Activated CD4-positive, alpha-beta T cell treated with anti-CD3 and anti-CD28 coated beads, Interleukin-2, amount 10 ng/mL, durations not matched to agents 7 days and 5 days (primary cell): ENCODE measurements at regions not wholly inside any gene's neighbourhood (a gene's known extent, or its start where the extent isn't known, plus 50 kb on each side); places are given as distances from the start of the nearest gene placed in this dataset.

Source experiments
- CTCF ChIA-PET: fragments of 350-600 bp; sonication (Branson Sonifier 250); formaldehyde crosslinking; loops from one replicate; lab custom pipeline; 2021; ENCODE audit warnings: antibody characterized with exemption; lab: Charles Lee
- POLR2A ChIA-PET: fragments of 350-600 bp; sonication (Branson Sonifier 250); formaldehyde crosslinking; loops from one replicate; lab custom pipeline; 2021; ENCODE audit warnings: antibody characterized with exemption; lab: Charles Lee
- DNase-seq: peaks from one replicate; pipeline ENCODE4 v3.0.0-alpha.2; 2020
- H3K27ac Mint-ChIP-seq: one replicate; pipeline ENCODE4 v1.8.0; 2021; ENCODE audit warnings: mild to moderate bottlenecking, moderate library complexity, mixed read lengths
- H3K27me3 Mint-ChIP-seq: one replicate; pipeline ENCODE4 v1.8.0; 2021; ENCODE audit warnings: mixed read lengths
- H3K36me3 Mint-ChIP-seq: one replicate; pipeline ENCODE4 v1.8.0; 2021; ENCODE audit warnings: low read depth, mixed read lengths
- H3K4me1 Mint-ChIP-seq: one replicate; pipeline ENCODE4 v1.8.0; 2021; ENCODE audit warnings: mixed read lengths
- H3K4me3 Mint-ChIP-seq: one replicate; pipeline ENCODE4 v1.8.0; 2021; ENCODE audit warnings: mild to moderate bottlenecking, moderate library complexity, mixed read lengths
- H3K9me3 Mint-ChIP-seq: one replicate; pipeline ENCODE4 v1.8.0; 2021; ENCODE audit warnings: mixed read lengths

- Mint-ChIP-seq H3K27ac (no peak overlapping the region), H3K27me3 (no peaks in the 10 kb centered on the region), H3K36me3 (no peaks in the 10 kb centered on the region), H3K9me3 (no peaks in the 10 kb centered on the region), H3K4me1 (no peaks in the 10 kb centered on the region), H3K4me3 (no peak overlapping the region)
- POLR2A ChIA-PET: no interaction called here
- no peak for DNase-seq
- CTCF ChIA-PET: interaction anchor here (1.0 kb wide), 1 partner anchor 18 kb away, joined by 4 read pairs; no protein-coding TSS in a partner anchor
These were observed 405.6 kb downstream of the NDFIP2 start for GRCh38 chr13:79886601-79887000.

- no peak for DNase-seq
- CTCF ChIA-PET: no interaction called here
- POLR2A ChIA-PET: no interaction called here
- no peaks in the 10 kb centered on the region for H3K4me1 Mint-ChIP-seq
- no peak overlapping the region for H3K4me3 Mint-ChIP-seq
- H3K9me3 Mint-ChIP-seq: no peaks in the 10 kb centered on the region
- H3K27ac Mint-ChIP-seq: no peak overlapping the region
- no peaks in the 10 kb centered on the region for H3K36me3 Mint-ChIP-seq
- no peaks in the 10 kb centered on the region for H3K27me3 Mint-ChIP-seq
These were observed 403.9 kb downstream of the NDFIP2 start for GRCh38 chr13:79884890-79885289.

- Mint-ChIP-seq H3K4me3 (no peak overlapping the region), H3K4me1 (no peaks in the 10 kb centered on the region), H3K9me3 (no peaks in the 10 kb centered on the region), H3K27me3 (no peaks in the 10 kb centered on the region), H3K27ac (no peak overlapping the region), H3K36me3 (no peaks in the 10 kb centered on the region)
- ChIA-PET POLR2A (no interaction called here), CTCF (no interaction called here)
- DNase-seq: no peak
These were observed 402.3 kb downstream of the NDFIP2 start for GRCh38 chr13:79883216-79883615.

DNA sequence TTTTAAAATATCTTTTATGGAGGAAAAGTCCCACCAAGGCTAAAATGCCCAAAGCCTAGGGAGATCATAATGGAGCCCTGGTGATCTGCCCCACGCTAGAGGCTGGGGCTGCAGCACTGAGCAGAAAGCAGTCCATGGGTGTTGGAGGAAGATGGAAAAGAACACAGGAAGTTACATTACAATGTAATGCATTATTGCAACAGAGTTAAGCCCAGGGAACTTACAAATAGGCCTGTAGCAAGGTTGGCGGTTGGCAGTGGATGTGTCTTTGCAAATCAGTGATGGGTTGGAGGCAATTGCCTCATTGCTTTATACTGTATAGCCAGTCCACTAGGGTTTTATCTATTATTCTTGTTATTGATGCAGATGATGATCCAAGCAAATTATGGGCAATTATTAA lies 399.9 kb downstream of the NDFIP2 start:
- DNase-seq: no peak
- POLR2A ChIA-PET: no interaction called here
- Mint-ChIP-seq H3K27me3 (no peaks in the 10 kb centered on the region), H3K4me3 (no peak overlapping the region), H3K4me1 (no peaks in the 10 kb centered on the region), H3K9me3 (no peaks in the 10 kb centered on the region), H3K36me3 (no peaks in the 10 kb centered on the region), H3K27ac (no peak overlapping the region)
- CTCF ChIA-PET: no interaction called here

- Mint-ChIP-seq H3K27ac (no peak overlapping the region), H3K27me3 (no peaks in the 10 kb centered on the region), H3K36me3 (no peaks in the 10 kb centered on the region), H3K4me1 (no peaks in the 10 kb centered on the region), H3K4me3 (no peak overlapping the region), H3K9me3 (no peaks in the 10 kb centered on the region)
- ChIA-PET CTCF (interaction anchor here (1.0 kb wide), 1 partner anchor 9 kb away, joined by 3 read pairs; no protein-coding TSS in a partner anchor), POLR2A (no interaction called here)
- DNase-seq: no peak
These were observed 393.7 kb downstream of the NDFIP2 start for GRCh38 chr13:79874396-79875360.

- POLR2A ChIA-PET: no interaction called here
- Mint-ChIP-seq H3K36me3 (no peaks in the 10 kb centered on the region), H3K27me3 (no peaks in the 10 kb centered on the region), H3K4me3 (no peak overlapping the region), H3K27ac (no peak overlapping the region), H3K4me1 (no peaks in the 10 kb centered on the region), H3K9me3 (no peaks in the 10 kb centered on the region)
- CTCF ChIA-PET: no interaction called here
- no peak for DNase-seq
These were observed 390.6 kb downstream of the NDFIP2 start for GRCh38 chr13:79871594-79871993.

- H3K9me3 Mint-ChIP-seq: no peaks in the 10 kb centered on the region
- no peaks in the 10 kb centered on the region for H3K27me3 Mint-ChIP-seq
- ChIA-PET CTCF (no interaction called here), POLR2A (no interaction called here)
- no peaks in the 10 kb centered on the region for H3K36me3 Mint-ChIP-seq
- DNase-seq: no peak
- no peaks in the 10 kb centered on the region for H3K4me1 Mint-ChIP-seq
- no peak overlapping the region for H3K27ac Mint-ChIP-seq
- no peak overlapping the region for H3K4me3 Mint-ChIP-seq
These were observed 389.8 kb downstream of the NDFIP2 start for GRCh38 chr13:79870766-79871165.

DNA sequence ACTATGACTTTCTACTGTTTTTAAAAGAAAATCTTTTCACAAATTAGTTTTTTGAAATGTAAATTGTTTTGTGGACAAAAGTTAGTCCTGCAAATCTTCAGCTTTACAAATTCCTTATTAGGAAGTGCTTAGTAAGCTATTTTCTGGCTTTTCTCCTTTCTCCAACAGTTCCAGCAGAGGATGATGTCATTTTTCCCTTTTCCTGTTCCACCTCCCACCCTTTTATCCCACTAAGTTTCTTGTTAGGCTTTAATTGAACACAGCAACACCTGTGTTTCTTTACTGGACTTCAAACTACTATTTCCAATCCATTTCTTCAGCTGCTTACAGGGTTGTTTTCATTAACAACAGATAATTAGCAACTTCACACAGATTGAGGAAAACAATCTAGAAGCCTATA lies 389.2 kb downstream of the NDFIP2 start:
- no peak for DNase-seq
- ChIA-PET POLR2A (no interaction called here), CTCF (no interaction called here)
- Mint-ChIP-seq H3K9me3 (no peaks in the 10 kb centered on the region), H3K4me3 (no peak overlapping the region), H3K27ac (no peak overlapping the region), H3K36me3 (no peaks in the 10 kb centered on the region), H3K4me1 (no peaks in the 10 kb centered on the region), H3K27me3 (no peaks in the 10 kb centered on the region)

GRCh38 chr13:79869326-79869725 lies 388.4 kb downstream of the NDFIP2 start:
- Mint-ChIP-seq H3K27ac (no peak overlapping the region), H3K4me1 (no peaks in the 10 kb centered on the region), H3K4me3 (no peak overlapping the region), H3K36me3 (no peaks in the 10 kb centered on the region), H3K9me3 (no peaks in the 10 kb centered on the region), H3K27me3 (no peaks in the 10 kb centered on the region)
- CTCF ChIA-PET: no interaction called here
- POLR2A ChIA-PET: no interaction called here
- no peak for DNase-seq

DNA sequence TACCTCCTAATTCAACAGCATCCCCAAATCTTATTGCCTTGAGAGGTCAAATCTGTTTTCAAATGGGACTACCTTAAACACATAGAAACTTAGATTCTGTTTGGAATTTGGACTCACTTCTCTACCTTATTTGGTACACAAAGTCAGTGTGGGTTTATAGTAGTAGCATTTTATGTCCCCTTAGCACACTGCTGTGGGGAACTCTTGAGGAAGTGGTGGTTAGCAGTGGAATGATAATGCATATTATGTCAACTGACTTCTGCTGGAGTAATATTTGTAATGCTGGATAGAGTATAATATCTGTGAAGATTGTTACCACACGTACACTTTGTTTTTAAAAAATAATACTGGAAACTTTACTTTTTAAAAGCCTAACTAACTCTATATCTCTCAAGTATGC lies 386.3 kb downstream of the NDFIP2 start:
- no peaks in the 10 kb centered on the region for H3K4me1 Mint-ChIP-seq
- no peaks in the 10 kb centered on the region for H3K9me3 Mint-ChIP-seq
- no peaks in the 10 kb centered on the region for H3K27me3 Mint-ChIP-seq
- H3K27ac Mint-ChIP-seq: no peak overlapping the region
- ChIA-PET CTCF (no interaction called here), POLR2A (no interaction called here)
- no peak for DNase-seq
- H3K36me3 Mint-ChIP-seq: no peaks in the 10 kb centered on the region
- no peak overlapping the region for H3K4me3 Mint-ChIP-seq

DNA sequence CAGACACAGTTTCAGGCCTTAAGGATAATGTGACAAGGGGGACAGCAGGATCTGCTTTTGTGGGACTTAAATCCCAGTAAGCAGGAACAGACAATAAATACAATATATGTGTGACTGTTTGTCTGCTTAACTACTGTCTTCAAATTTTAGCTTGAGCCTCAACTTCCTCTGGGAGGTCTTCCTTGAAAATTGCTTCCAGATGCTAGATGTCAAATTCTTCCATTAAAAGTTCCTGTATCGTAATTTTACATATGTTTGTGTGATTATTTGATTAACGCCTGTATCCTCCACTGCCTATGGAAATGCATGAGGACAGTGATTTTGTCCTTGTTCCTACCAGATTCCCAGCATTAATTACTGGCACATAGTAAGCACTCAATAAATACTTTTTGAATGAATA lies 385.5 kb downstream of the NDFIP2 start:
- Mint-ChIP-seq H3K27me3 (no peaks in the 10 kb centered on the region), H3K4me1 (no peaks in the 10 kb centered on the region), H3K27ac (no peak overlapping the region), H3K4me3 (no peak overlapping the region), H3K9me3 (no peaks in the 10 kb centered on the region), H3K36me3 (no peaks in the 10 kb centered on the region)
- no peak for DNase-seq
- ChIA-PET POLR2A (no interaction called here), CTCF (no interaction called here)

DNA sequence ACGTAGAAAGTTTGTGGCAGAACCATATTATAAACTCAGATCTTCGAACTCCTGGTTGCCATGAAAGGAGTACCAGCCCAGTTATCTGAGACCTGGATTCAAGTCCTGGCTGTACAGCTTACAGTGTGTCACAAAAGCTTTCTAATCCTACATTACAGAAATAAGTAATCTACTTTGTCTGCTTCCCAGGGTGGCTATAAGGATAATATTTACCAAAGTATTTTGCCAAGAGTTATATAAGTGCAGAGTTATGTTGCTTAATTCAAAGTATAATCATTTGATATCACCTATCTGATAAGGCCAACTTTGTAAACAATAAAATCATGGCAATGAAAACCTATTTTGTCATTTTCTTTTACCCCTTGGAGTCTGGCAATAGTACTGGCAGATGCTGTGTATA lies 381.6 kb downstream of the NDFIP2 start:
- Mint-ChIP-seq H3K27ac (no peak overlapping the region), H3K4me3 (no peak overlapping the region), H3K4me1 (no peaks in the 10 kb centered on the region), H3K36me3 (no peaks in the 10 kb centered on the region), H3K9me3 (no peaks in the 10 kb centered on the region), H3K27me3 (no peaks in the 10 kb centered on the region)
- CTCF ChIA-PET: no interaction called here
- DNase-seq: no peak
- POLR2A ChIA-PET: no interaction called here

DNA sequence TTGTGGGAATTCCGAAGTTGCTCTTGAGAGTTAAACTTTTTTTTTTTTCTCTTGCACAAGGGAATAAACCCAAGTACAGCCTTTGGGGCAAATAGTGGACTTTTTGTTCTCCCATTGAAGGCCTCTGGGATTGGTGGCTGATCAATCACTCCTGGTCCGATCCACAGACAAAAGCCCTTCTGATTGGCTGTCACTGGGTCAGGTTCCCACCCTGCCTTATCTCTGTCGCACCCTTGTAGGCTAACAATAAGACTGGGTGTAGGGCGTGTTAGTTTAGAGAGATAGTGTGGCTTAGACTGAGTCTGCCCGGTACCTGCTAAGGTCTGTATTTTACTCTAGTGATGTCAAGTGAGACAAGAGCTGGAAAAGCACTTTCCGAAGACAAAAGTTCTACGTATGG lies 380.8 kb downstream of the NDFIP2 start:
- Mint-ChIP-seq H3K36me3 (no peaks in the 10 kb centered on the region), H3K9me3 (no peaks in the 10 kb centered on the region), H3K4me1 (no peaks in the 10 kb centered on the region), H3K4me3 (no peak overlapping the region), H3K27me3 (no peaks in the 10 kb centered on the region), H3K27ac (no peak overlapping the region)
- DNase-seq: no peak
- POLR2A ChIA-PET: no interaction called here
- CTCF ChIA-PET: no interaction called here

DNA sequence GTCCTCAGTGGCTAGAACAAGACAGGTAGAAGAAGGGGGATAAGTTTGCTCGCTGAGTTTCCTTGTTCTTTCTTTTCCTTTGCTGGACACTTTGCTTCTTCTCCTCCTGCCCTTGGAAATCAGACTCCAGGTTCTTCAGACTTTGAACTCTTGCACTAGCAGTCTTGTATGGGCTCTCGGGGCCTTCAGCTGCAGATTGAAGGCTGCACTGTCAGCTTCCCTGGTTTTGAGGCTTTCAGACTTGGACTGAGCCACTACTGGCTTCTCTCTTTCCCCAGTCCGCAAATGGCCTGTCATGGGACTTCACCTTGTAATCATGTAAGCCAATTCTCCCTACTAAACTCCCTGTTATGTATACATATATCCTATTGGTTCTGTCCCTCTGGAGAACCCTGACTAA lies 379.8 kb downstream of the NDFIP2 start:
- ChIA-PET CTCF (no interaction called here), POLR2A (no interaction called here)
- Mint-ChIP-seq H3K4me1 (no peaks in the 10 kb centered on the region), H3K27ac (no peak overlapping the region), H3K36me3 (no peaks in the 10 kb centered on the region), H3K4me3 (no peak overlapping the region), H3K9me3 (no peaks in the 10 kb centered on the region), H3K27me3 (no peaks in the 10 kb centered on the region)
- no peak for DNase-seq
